ENCODE measurements at regions not wholly inside any gene's neighbourhood (a gene's known extent, or its start where the extent isn't known, plus 50 kb on each side); places are given as distances from the start of the nearest gene placed in this dataset.
"Not testable (repeated sequence)": the region's sequence is repeated elsewhere in the genome, so short reads cannot be mapped to it uniquely, and the experiment has no call there.

DNA sequence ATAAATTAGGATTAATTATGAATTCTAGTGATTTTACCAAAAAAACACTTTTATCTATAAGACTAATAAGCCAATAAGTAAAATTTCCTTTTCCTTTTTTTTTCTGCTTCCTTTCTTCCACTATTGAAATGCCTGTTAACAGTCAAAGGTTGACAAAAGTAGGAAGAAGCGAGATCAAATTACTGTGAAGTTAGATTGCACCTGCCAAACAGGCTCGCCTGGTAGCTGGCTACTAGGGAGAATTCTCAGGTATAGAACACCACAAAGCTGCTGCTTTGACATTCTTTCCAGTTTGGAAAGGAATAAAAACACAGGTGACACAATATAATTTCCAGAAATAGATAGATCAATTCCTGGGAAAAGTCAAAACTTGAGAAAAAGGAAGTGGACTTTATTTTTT lies 749.0 kb downstream of the NSUN3 start:
- Histone ChIP-seq H3K9me3 (replicated peaks) (peaks cover 6% of the 10 kb centered on the region), H3K4me3 (no peak overlapping the region), H3K4me1 (no peaks in the 10 kb centered on the region), H3K36me3 (no peaks in the 10 kb centered on the region), H3K27me3 (ENCODE audit: low read depth) (no peaks in the 10 kb centered on the region), H3K27ac (replicated peaks) (no peak overlapping the region)
- intact Hi-C loops (cut with micrococcal nuclease) = no loop called here
- no peak for DNase-seq
- TF ChIP-seq, protein P1, sequence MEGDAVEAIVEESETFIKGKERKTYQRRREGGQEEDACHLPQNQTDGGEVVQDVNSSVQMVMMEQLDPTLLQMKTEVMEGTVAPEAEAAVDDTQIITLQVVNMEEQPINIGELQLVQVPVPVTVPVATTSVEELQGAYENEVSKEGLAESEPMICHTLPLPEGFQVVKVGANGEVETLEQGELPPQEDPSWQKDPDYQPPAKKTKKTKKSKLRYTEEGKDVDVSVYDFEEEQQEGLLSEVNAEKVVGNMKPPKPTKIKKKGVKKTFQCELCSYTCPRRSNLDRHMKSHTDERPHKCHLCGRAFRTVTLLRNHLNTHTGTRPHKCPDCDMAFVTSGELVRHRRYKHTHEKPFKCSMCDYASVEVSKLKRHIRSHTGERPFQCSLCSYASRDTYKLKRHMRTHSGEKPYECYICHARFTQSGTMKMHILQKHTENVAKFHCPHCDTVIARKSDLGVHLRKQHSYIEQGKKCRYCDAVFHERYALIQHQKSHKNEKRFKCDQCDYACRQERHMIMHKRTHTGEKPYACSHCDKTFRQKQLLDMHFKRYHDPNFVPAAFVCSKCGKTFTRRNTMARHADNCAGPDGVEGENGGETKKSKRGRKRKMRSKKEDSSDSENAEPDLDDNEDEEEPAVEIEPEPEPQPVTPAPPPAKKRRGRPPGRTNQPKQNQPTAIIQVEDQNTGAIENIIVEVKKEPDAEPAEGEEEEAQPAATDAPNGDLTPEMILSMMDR (IDR thresholded peaks at IDR 0.05; ENCODE audit: borderline replicate concordance) = no peak

DNA sequence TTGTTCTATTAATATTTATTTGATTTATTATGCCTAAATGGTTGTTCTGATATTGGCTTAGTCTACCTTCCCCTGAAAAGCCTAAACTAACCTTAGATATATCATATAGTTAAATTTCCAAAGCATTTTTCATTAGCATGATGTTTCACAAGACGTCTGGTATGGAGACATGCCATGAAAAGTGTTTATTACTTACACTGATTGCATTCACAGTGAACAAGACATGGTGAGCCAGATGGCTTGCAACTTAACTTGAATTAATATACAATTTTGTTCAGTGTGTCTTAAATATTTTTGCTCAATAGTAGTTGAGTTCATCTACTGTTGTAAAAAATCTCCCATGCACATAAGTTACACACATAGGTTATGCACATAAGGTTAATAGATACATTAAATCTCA lies 758.4 kb downstream of the NSUN3 start:
- TF ChIP-seq, protein P1 (IDR thresholded peaks at IDR 0.05; ENCODE audit: borderline replicate concordance) = no peak
- no peaks in the 10 kb centered on the region for H3K4me1 ChIP-seq
- no peaks in the 10 kb centered on the region for H3K27me3 ChIP-seq (ENCODE audit: low read depth)
- H3K4me3 ChIP-seq = no peak overlapping the region
- H3K27ac ChIP-seq (replicated peaks) = no peak overlapping the region
- H3K9me3 ChIP-seq (replicated peaks) = peaks cover 13% of the 10 kb centered on the region
- no peak for DNase-seq
- no peaks in the 10 kb centered on the region for H3K36me3 ChIP-seq
- intact Hi-C loops (cut with micrococcal nuclease) = no loop called here

DNA sequence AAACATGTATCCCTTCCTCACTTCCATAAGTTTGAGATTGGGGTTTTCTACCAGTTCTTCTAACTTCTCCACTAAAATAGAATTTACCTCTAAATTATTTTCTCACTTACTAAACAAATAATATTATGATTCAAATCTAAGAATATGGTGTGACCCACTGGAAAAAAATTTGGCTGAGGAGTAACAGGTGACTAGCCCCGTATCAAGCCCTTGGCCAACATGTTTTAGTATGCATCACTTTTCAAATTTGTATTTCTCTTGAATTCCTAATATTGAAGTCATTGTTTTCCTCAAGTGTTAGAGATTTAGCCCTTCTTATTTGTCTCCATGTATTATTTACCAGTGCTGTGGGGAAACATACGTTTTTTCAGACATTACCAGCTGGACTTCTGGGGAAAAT lies 759.4 kb downstream of the NSUN3 start:
- Histone ChIP-seq H3K27ac (replicated peaks) (no peak overlapping the region), H3K4me1 (no peaks in the 10 kb centered on the region), H3K27me3 (ENCODE audit: low read depth) (no peaks in the 10 kb centered on the region), H3K4me3 (no peak overlapping the region), H3K36me3 (no peaks in the 10 kb centered on the region), H3K9me3 (replicated peaks) (peaks cover 12% of the 10 kb centered on the region)
- TF ChIP-seq, protein P1 (IDR thresholded peaks at IDR 0.05; ENCODE audit: borderline replicate concordance) = no peak
- intact Hi-C loops (cut with micrococcal nuclease) = no loop called here
- DNase-seq = no peak

DNA sequence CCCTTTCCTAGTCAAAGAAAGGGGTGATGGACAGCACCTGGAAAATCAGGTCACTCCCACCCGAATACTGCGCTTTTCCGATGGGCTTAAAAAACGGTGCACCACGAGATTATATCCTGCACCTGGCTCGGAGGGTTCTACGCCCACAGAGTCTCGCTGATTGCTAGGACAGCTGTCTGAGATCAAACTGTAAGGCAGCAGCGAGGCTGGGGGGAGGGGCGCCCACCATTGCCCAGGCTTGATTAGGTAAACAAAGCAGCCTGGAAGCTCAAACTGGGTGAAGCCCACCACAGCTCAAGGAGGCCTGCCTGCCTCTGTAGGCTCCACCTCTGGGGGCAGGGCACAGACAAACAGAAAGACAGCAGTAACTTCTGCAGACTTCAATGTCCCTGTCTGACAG lies 783.4 kb downstream of the NSUN3 start:
- peaks cover 43% of the 10 kb centered on the region for H3K9me3 ChIP-seq (replicated peaks)
- H3K36me3 ChIP-seq; intact Hi-C loops (cut with micrococcal nuclease); H3K4me3 ChIP-seq; DNase-seq; H3K27ac ChIP-seq (replicated peaks); H3K27me3 ChIP-seq (ENCODE audit: low read depth); H3K4me1 ChIP-seq: not testable (repeated sequence)

DNA sequence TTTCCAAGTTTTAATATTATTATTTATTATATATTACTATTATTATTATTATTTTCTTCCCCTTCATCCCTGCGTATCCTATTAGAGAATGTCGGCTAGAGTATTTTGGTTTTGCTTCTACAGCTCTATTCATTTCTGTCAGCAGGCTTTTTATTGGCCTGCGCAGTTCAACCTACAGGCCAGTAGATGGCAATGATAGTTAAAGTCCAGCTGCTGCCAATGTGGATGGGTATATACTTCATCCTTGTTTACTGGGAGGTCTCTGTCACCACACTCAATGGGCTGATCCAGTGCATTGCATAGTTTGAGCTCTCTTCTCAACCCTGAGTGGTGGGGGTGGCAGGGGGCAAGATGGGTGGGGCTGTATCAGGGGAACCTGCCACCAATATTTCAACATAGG lies 799.8 kb downstream of the NSUN3 start:
- intact Hi-C loops (cut with micrococcal nuclease) = no loop called here
- H3K4me1 ChIP-seq = no peaks in the 10 kb centered on the region
- H3K27ac ChIP-seq (replicated peaks) = no peak overlapping the region
- H3K27me3 ChIP-seq (ENCODE audit: low read depth) = no peaks in the 10 kb centered on the region
- H3K4me3 ChIP-seq = no peak overlapping the region
- TF ChIP-seq, protein P1 (IDR thresholded peaks at IDR 0.05; ENCODE audit: borderline replicate concordance) = peak; percentile 64
- H3K36me3 ChIP-seq = no peaks in the 10 kb centered on the region
- DNase-seq = no peak
- H3K9me3 ChIP-seq (replicated peaks) = peaks cover 67% of the 10 kb centered on the region

DNA sequence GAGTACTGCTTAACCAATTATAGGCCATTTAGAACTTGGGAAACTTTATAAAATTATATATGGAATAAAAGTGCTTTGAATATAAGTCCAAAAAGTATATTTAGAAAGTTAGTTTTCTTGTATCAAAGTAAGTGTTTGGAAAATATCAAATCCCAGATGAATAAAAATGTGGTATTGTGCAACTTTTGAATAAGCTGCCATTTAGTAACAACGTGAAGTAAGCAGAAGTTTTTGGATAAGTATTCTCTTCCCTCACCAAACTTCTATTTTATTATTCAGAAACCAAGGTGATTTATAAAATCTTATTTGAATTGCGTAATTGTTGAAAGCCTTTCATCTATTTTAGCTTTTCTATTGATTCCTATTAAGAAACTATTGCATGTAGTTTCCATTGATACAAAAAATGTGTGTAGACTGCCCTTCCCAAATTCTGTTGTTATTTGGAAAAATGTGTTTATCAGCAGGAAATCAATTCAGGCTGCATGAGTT lies 806.2 kb downstream of the NSUN3 start:
- TF ChIP-seq, protein P1 (IDR thresholded peaks at IDR 0.05; ENCODE audit: borderline replicate concordance) = no peak
- intact Hi-C loops (cut with micrococcal nuclease) = no loop called here
- H3K4me1 ChIP-seq = no peaks in the 10 kb centered on the region

More for the DNA sequence above, 806.2 kb downstream of the NSUN3 start:
- H3K4me3 ChIP-seq = no peak overlapping the region
- no peak for DNase-seq
- no peaks in the 10 kb centered on the region for H3K27me3 ChIP-seq (ENCODE audit: low read depth)
- H3K9me3 ChIP-seq (replicated peaks) = peaks cover 18% of the 10 kb centered on the region
- H3K36me3 ChIP-seq = no peaks in the 10 kb centered on the region
- H3K27ac ChIP-seq (replicated peaks) = no peak overlapping the region

Data from left ventricle myocardium inferior (tissue), 1 donor.